HCT116 (cell line): ENCODE measurements at regions not wholly inside any gene's neighbourhood (a gene's known extent, or its start where the extent isn't known, plus 50 kb on each side); places are given as distances from the start of the nearest gene placed in this dataset.

Experiments used
- ATAC-seq: fragments of 200-7000 bp; cut with Tn5 transposase; 2 replicates; pipeline ENCODE4 v1.9.1; 2020; ENCODE audit warnings: mild to moderate bottlenecking, moderate library complexity
- BruUV-seq: library from RNA; stranded (reverse); fragments of 400-500 nt; replicated peaks from 2 replicates; lab custom pipeline; 2021; lab: Mats Ljungman, UMichigan
- CTCF ChIA-PET: fragments of 300-600 bp; sonication (Branson Sonifier 250); formaldehyde crosslinking; loops from one replicate; lab custom pipeline; 2021; ENCODE audit warnings: antibody characterized with exemption; lab: Charles Lee
- POLR2A ChIA-PET: fragments of 300-600, 350-600 bp; sonication (Branson Sonifier 250); formaldehyde crosslinking; loops from one replicate; lab custom pipeline; 2021; ENCODE audit warnings: antibody characterized with exemption; lab: Charles Lee
- RAD21 ChIA-PET, 2 experiments: fragments of 300-600 bp; sonication (Branson Sonifier 250); formaldehyde crosslinking; loops; one replicate each; lab custom pipeline; 2023; ENCODE audit warnings: low total read pairs in 2 of 2; ENCODE audit not compliant: uncharacterized antibody in 2 of 2, unreplicated experiment in 2 of 2, low non-redundant PET in 1 of 2; lab: Charles Lee
- DNase-seq: peaks from one replicate; pipeline ENCODE4 v3.0.0-alpha.2; 2010; ENCODE audit warnings: low read depth, low spot score
- H2AFZ ChIP-seq: fragments of 200-600 bp; shearing (Covaris generic), sonication (generic); 2 replicates; pipeline ENCODE4 v1.6.1; 2017; ENCODE audit warnings: low read depth, mixed run types, mixed read lengths, antibody characterized with exemption, low read length; ENCODE audit not compliant: poor library complexity, severe bottlenecking
- H3K27ac ChIP-seq: 2 replicates; pipeline ENCODE4 v1.5.1; 2012; ENCODE audit warnings: low read depth, low read length
- H3K27me3 ChIP-seq: fragments of 200-600 bp; sonication (generic); 2 replicates; pipeline ENCODE4 v1.6.1; 2016; ENCODE audit warnings: mixed run types, low read length, mixed read lengths; ENCODE audit not compliant: insufficient read depth
- H3K36me3 ChIP-seq, 2 experiments: fragments of 200-500 bp in 1 of 2; fragments of 200-600 bp in 1 of 2; sonication (Bioruptor generic) in 1 of 2; sonication (generic) in 1 of 2; 2 replicates each; pipeline versions ENCODE4 v1.5.1 to v1.6.1; 2014 to 2016; ENCODE audit warnings: low read length in 2 of 2, inconsistent platforms in 1 of 2, mixed read lengths in 1 of 2, mixed run types in 1 of 2; ENCODE audit not compliant: insufficient read depth in 2 of 2, control insufficient read depth in 1 of 2
- H3K4me1 ChIP-seq, 2 experiments: fragments of 200-600 bp in 1 of 2; sonication (generic) in 1 of 2; 2 replicates each; pipeline versions ENCODE4 v1.5.1 to v1.6.1; 2012 to 2017; ENCODE audit warnings: low read length in 2 of 2, inconsistent platforms in 1 of 2, mild to moderate bottlenecking in 1 of 2, mixed read lengths in 1 of 2, mixed run types in 1 of 2, moderate library complexity in 1 of 2; ENCODE audit not compliant: insufficient read depth in 2 of 2, control insufficient read depth in 1 of 2
- H3K4me2 ChIP-seq: fragments of 200-600 bp; sonication (generic); 2 replicates; pipeline ENCODE4 v1.6.1; 2017; ENCODE audit warnings: mixed run types, low read length, mixed read lengths
- H3K4me3 ChIP-seq, 2 experiments: fragments of 200-600 bp in 1 of 2; sonication (generic) in 1 of 2; replicated peaks in 1 of 2; 2 replicates each; pipeline ENCODE4 v1.5.1; 2011 to 2016; ENCODE audit warnings: low read length in 2 of 2, control low read depth in 1 of 2, low read depth in 1 of 2, mild to moderate bottlenecking in 1 of 2, mixed read lengths in 1 of 2, mixed run types in 1 of 2
- H3K79me2 ChIP-seq: fragments of 200-600 bp; sonication (generic); 2 replicates; pipeline ENCODE4 v1.6.1; 2017; ENCODE audit warnings: mild to moderate bottlenecking, mixed run types, low read length, moderate library complexity, mixed read lengths; ENCODE audit not compliant: insufficient read depth
- H3K9ac ChIP-seq: fragments of 200-600 bp; sonication (generic); 2 replicates; pipeline ENCODE4 v1.6.1; 2016; ENCODE audit warnings: low read length, mixed read lengths
- H3K9me2 ChIP-seq: fragments of 200-600 bp; sonication (generic), shearing (Covaris generic); 2 replicates; pipeline ENCODE4 v1.6.1; 2017; ENCODE audit warnings: mixed run types, mild to moderate bottlenecking, moderate library complexity; ENCODE audit not compliant: insufficient read depth
- H3K9me3 ChIP-seq, 2 experiments: fragments of 200-500 bp in 1 of 2; fragments of 200-600 bp in 1 of 2; sonication (Bioruptor generic) in 1 of 2; sonication (generic) in 1 of 2; 2 replicates each; pipeline ENCODE4 v1.6.1; 2014 to 2017; ENCODE audit warnings: low read length in 2 of 2, mixed read lengths in 2 of 2, inconsistent platforms in 1 of 2, low read depth in 1 of 2, mild to moderate bottlenecking in 1 of 2, mixed run types in 1 of 2, moderate library complexity in 1 of 2; ENCODE audit not compliant: control insufficient read depth in 1 of 2, insufficient read depth in 1 of 2
- H4K20me1 ChIP-seq: fragments of 200-600 bp; sonication (generic), shearing (Covaris generic); 2 replicates; pipeline ENCODE4 v1.6.1; 2017; ENCODE audit warnings: mixed run types, mild to moderate bottlenecking, moderate library complexity; ENCODE audit not compliant: insufficient read depth
- ATF3 ChIP-seq: IDR thresholded peaks from 2 replicates; pipeline ENCODE4 v1.6.1; 2012
- CBX3 ChIP-seq: IDR thresholded peaks from 2 replicates; pipeline ENCODE4 v1.6.1; 2012; ENCODE audit warnings: low read depth
- CTCF ChIP-seq, 3 experiments: fragments of 200-600 bp in 1 of 3; sonication (generic) in 1 of 3; IDR thresholded peaks in 2 of 3; conservative IDR thresholded peaks in 1 of 3; 2 replicates each; pipeline ENCODE4 v1.5.1; 2012 to 2017; ENCODE audit warnings: low read depth in 2 of 3, low read length in 2 of 3, antibody characterized with exemption in 1 of 3, borderline replicate concordance in 1 of 3, control low read depth in 1 of 3, mild to moderate bottlenecking in 1 of 3, mixed read lengths in 1 of 3, mixed run types in 1 of 3, moderate library complexity in 1 of 3; ENCODE audit not compliant: insufficient read depth in 1 of 3
- ELF1 ChIP-seq: IDR thresholded peaks from 2 replicates; pipeline ENCODE4 v1.6.1; 2012; ENCODE audit warnings: low read depth, borderline replicate concordance
- EZH2phosphoT487 ChIP-seq: fragments of 200-600 bp; IDR thresholded peaks from 2 replicates; pipeline ENCODE4 v1.6.1; 2018; ENCODE audit warnings: antibody characterized with exemption, borderline replicate concordance
- FOSL1 ChIP-seq: IDR thresholded peaks from 2 replicates; pipeline ENCODE4 v1.6.1; 2012; ENCODE audit warnings: low read depth
- JUND ChIP-seq: IDR thresholded peaks from 2 replicates; pipeline ENCODE4 v1.6.1; 2012
- MAX ChIP-seq: IDR thresholded peaks from 2 replicates; pipeline ENCODE4 v1.6.1; 2012
- POLR2A ChIP-seq: IDR thresholded peaks from 2 replicates; pipeline ENCODE4 v1.7.0; 2011; ENCODE audit warnings: borderline replicate concordance; ENCODE audit not compliant: insufficient read depth, insufficient read length; ENCODE audit errors: extremely low read depth
- REST ChIP-seq: IDR thresholded peaks from 2 replicates; pipeline ENCODE4 v1.6.1; 2012; ENCODE audit warnings: low read depth
- SP1 ChIP-seq: IDR thresholded peaks from 2 replicates; pipeline ENCODE4 v1.6.1; 2012; ENCODE audit warnings: low read depth
- YY1 ChIP-seq: IDR thresholded peaks from 2 replicates; pipeline ENCODE4 v1.6.1; 2011; ENCODE audit warnings: low read length, low read depth, moderate library complexity, mild to moderate bottlenecking; ENCODE audit not compliant: insufficient replicate concordance; ENCODE audit errors: extremely low read depth
- ZBTB33 ChIP-seq: IDR thresholded peaks from 2 replicates; pipeline ENCODE4 v1.6.1; 2011; ENCODE audit warnings: mild to moderate bottlenecking, low read length, moderate library complexity; ENCODE audit not compliant: insufficient replicate concordance; ENCODE audit errors: extremely low read depth
- ZNF274 ChIP-seq: fragments of 200-500 bp; sonication (Bioruptor generic); IDR thresholded peaks from 2 replicates; pipeline ENCODE4 v1.6.1; 2014; ENCODE audit warnings: mild to moderate bottlenecking, low read depth, low read length, inconsistent platforms
- intact Hi-C: fragments of 100-400 bp; cut with micrococcal nuclease; formaldehyde crosslinking; loops from 2 replicates; pipeline ENCODE4 v1.10.0; 2022

- DNase-seq (no peak), ATAC-seq (no peak)
- ChIA-PET RAD21 (no interaction called here), POLR2A (no interaction called here), CTCF (no interaction called here)
- Histone ChIP-seq H3K36me3 (no peaks in the 10 kb centered on the region), H4K20me1 (no peaks in the 10 kb centered on the region), H3K4me1 (no peaks in the 10 kb centered on the region), H3K9me3 (peaks cover 0 to 4% of the 10 kb centered on the region in 2 experiments; a peak in 1 of 4 replicates), H3K9me2 (no peaks in the 10 kb centered on the region), H2AFZ (no peak overlapping the region), H3K27me3 (no peaks in the 10 kb centered on the region), H3K27ac (no peak overlapping the region), H3K79me2 (no peaks in the 10 kb centered on the region), H3K4me3 (no peak overlapping the region), H3K9ac (no peak overlapping the region), H3K4me2 (no peak overlapping the region)
- intact Hi-C loops: no loop called here
- no peak for TF ChIP-seq REST
- no peak for TF ChIP-seq CBX3
- no peak for TF ChIP-seq FOSL1
- no peak for TF ChIP-seq ZBTB33
- TF ChIP-seq POLR2A: no peak
- no peak for TF ChIP-seq MAX
- no peak for TF ChIP-seq ELF1
- TF ChIP-seq JUND: no peak
- no peak for TF ChIP-seq CTCF (IDR thresholded peaks at IDR 0.05 in 2 of 3, conservative IDR thresholded peaks at IDR 0.05 in 1 of 3; ENCODE audit: borderline replicate concordance in 1 of 3, insufficient read depth in 1 of 3, low read depth in 2 of 3, low read length in 2 of 3)
- no peak for TF ChIP-seq YY1
- no peak for TF ChIP-seq ZNF274
- no peak for TF ChIP-seq ATF3
- TF ChIP-seq EZH2phosphoT487: no peak
- TF ChIP-seq SP1: no peak
- BruUV-seq: no TSS peak
Measured at GRCh38 chr20:60300374-60300773, 342.2 kb downstream of the CDH26 start.
